GF-D8 (cell line): ENCODE measurements at regions not wholly inside any gene's neighbourhood (a gene's known extent, or its start where the extent isn't known, plus 50 kb on each side); places are given as distances from the start of the nearest gene placed in this dataset.
"Not testable (repeated sequence)": the region's sequence is repeated elsewhere in the genome, so short reads cannot be mapped to it uniquely, and the experiment has no call there.

Source experiments
- DNase-seq: peaks from one replicate; lab custom pipeline; 2025; lab: John Stamatoyannopoulos, UW

DNA sequence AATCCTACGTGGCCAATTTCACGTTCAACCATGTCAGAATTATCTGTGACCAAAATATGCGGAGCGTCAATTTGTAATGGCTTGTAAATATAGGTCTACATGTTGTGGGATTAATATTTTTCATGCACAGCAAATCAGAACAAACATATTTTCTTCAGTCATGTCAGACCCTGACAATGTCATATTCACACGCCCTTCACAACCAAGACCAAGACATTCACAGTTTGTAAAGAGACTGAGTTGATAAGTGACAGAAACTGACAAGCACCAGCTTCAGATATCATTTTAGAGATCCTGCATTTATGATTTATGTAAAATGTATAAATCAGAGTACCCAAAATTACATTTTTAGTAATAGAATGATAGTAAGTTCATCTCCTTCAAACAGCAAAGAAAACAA, 57.3 kb upstream of the NOVA1 start:
- DNase-seq, result no peak

DNA sequence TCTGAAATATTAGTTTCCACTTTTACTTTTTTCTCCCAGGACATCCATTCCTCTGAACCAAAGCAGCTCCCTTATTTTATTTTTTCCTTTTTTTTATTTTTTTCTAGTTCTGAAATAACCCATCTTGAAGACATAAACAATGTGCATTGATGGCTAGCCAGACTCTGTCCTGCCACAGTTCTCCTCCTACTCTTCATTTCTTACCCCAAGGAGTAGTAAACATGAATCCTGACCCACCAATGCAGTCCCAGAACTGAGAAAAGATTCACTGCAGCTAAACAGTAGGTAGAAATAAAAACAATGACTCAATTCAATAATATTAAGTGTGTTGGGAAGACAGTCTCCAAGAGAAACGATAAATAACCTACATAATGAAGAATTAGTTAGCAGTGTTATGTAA, 65.7 kb upstream of the NOVA1 start:
- DNase-seq, result no peak

DNA sequence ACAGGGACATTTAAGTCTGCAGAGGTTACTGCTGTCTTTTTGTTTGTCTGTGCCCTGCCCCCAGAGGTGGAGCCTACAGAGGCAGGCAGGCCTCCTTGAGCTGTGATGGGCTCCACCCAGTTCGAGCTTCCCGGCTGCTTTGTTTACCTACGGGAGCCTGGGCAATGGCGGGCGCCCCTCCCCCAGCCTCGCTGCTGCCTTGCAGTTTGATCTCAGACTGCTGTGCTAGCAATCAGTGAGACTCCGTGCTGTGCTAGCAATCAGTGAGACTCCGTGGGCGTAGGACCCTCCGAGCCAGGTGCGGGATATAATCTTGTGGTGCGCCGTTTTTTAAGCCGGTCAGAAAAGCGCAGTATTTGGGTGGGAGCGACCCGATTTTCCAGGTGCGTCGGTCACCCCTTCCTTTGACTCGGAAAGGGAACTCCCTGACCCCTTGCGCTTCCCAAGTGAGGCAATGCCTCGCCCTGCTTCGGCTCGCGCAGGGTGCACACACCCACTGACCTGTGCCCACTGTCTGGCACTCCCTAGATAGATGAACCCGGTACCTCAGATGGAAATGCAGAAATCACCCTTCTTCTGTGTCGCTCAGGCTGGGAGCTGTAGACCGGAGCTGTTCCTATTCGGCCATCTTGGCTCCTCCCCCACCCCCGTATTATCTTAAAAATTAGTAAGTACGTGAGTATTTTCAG, 81.0 kb upstream of the NOVA1 start:
- DNase-seq, result not testable (repeated sequence)

DNA sequence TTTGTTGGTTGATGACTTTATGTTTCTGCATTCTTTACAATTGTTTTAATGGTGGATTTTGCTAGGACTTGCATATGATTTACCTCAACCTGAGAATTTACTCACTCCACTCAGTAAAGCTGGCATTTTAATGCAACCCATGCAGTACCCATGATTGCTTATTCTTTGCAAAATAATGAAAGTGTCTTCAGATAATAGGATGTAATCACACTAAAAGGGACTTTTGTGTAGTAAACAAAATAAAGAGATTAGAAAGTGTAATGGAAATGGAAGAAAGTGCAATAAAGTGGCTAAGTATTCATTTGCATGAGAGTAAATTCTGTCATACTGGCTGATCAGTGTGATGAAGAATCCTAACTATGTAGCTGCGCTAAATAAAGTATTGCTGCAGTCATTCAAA, 87.6 kb upstream of the NOVA1 start:
- DNase-seq, result no peak

DNA sequence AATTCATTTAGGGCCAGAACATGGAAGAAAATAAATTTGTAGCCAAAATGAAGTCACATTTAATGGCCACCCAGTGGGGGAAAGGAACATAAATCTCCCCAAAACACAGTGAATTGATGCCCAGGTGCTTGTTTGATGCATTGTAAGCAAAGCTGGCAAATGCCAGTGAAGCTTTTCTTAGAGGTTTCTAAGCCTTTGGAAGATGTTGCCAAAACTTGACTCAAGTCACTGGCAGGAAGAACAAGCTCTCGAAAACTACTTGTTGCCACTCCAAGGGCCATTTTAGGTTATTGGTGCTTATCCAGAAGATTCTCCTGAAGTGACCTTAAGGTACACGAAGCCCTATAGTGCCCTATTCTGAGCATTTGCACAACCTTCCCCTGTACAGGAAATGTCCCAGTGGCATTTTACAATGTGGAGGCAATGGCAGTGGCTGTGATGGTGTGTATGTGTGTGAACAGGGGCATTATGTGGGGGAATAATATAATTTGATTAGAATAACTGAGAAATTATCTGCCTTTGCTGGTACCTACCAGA, 89.5 kb upstream of the NOVA1 start:
- DNase-seq, result no peak

DNA sequence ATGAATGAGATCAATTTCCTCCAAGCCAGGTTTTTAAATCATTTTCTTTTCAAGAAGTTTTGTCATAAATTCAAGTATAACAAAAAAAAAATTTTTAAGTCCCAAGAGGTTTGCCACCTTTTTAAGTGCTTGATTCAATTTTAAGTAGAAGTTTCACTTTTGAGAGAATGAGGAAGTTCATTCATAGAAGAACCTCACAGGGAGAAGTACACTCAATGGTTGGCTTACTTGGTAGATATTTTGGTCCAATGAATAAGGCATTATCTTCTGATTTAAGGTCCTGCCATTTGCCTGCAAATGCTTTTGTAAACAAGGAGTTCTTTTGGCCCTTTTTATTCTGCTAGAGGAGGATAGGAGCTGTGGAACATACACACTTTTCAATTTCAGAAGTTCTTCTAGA, 96.7 kb upstream of the NOVA1 start:
- no peak for DNase-seq

DNA sequence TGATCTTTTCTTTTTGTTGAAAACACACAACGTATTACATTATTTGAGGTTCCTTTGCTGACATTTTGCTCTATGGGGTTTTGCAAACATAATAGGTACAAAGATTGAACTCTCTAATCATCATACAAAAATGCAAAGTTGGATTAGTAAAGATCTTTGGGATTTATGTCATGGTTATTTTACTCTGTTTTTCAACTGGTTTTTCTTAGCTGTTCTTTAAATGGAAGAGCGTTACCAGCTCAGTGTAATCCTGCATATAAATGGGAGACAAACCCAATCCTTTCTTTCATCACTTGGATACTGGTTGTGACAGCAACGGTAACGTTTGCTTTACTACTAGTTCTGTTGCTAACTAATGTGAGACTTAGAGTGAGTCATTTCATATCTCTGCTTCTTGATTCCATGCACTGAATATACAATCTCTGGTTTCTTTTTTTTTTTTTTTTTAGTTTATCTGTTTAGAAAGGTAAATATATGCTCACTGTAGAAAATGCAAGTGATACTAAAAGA, 104.9 kb upstream of the NOVA1 start:
- no peak for DNase-seq

DNA sequence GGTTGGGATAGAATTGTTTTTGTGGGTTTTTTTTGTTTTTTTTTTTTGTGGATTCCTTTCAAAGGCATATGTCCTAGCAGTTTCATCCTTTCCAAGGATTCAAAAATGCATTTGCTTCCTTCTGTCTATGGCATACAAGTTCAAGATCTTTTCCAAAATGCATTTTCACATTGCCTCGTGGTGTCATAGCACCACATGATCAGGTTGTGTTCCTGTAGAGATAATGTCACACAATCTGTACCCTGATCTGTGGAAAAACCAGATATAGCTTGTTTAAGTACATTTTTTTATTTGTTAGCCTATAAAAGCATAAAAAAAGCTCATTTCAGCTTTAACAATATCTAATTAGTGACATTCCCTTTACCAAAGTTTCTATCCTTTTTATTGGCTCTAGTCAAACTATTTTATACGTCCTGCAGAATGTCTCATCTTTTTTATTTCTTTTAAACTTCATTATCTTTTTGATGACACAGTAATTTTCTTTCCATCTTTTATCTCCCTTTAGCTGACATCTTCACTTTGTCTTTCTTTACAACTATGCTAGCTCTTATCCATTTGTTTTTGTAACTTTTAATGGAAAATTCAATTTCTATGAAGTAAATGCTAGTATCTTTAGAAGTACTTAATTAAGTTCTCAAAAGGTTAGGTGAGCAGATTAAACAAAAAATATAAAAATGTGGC, 106.0 kb upstream of the NOVA1 start:
- no peak for DNase-seq

DNA sequence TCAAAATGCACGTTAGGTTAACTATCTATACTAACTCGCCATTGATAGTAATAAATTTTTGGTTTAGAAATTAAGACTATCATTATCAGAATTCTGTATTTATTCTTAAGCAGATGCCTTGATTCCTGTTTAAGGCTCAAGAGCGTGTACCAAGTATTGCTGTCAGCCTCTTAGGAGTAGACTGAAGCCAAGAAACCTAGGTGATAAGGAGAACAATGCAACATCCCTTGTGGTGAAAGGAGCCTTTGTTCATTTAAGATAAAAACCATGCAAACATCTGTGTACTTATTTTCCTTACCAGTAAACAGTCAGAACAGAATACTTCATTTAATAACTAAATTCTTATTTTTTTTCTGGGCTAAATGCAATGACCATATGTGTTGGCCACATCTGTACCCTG, 109.4 kb upstream of the NOVA1 start:
- DNase-seq, result no peak

DNA sequence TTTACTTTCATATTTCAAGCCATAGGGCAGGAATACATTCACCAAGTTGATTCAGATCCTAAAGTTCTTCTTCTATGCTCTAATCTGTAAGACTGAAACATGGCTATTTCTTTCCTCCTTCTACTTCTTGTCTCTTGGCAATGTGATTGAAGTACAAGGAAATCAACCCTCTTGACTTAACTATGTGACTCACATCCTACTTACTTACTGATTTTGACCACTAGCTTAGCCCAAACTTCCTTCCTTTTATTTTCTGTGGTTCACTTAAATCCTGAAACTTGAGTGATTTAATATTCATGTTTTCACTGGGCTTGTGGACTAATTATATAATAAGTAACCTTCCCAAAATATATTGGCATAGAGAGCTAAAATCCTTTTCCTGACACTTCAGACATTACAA, 111.2 kb upstream of the NOVA1 start:
- no peak for DNase-seq

DNA sequence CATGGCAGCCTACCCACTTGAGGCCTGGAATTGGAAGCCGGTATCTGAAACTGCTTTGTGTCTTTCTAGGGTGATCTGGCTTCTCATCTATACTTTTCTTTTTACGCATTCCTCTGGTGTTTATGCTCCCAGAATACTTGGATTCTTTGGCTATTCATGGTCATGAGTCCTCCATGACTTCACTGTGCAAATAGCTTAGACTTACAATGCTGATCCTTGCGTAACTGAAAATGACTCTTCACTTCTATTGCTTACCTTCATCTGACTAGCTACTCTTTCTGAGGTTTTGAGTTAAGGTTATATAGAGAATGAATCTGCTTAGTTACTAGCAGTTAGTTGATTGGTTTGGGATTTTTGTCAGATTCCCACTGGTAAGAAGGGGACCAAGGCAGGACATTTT, 121.7 kb upstream of the NOVA1 start:
- DNase-seq, result no peak

DNA sequence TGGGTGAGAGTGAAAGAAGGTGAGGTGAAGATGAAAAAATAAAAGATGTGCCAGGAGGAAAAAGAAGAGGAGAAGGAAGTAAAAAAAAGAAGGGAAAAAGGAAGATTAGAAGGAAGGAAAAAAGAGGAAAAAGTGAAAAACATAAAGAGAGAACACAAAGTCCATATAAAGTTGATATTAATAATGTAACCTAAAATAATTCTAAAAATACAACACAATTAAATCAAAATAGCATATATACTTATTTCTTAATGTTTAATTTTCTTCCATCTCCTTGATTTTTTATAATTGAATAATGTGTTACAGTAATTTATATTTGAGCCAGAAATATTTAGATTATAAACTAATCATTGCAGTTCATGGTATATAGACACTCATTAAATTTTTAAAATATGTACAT, 124.4 kb upstream of the NOVA1 start:
- no peak for DNase-seq

DNA sequence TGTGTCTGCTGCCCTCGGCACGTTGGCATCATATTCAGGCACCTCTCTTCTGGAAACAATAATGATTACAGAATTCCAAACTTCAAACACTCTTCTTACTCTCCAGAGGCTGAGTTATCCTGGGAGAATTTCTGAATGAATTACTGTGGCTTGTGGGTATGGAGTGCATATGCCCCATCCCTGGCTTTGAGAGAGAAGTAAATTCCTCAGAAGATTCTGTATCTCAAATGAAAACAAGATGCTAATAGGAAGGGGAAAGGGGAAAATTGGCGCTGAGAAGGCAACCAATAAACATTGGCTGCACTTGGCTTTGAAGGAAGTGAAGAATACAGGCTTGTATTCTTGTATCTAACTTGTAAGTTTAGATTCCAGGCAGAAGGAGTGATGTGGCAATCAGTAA, 132.0 kb upstream of the NOVA1 start:
- no peak for DNase-seq

DNA sequence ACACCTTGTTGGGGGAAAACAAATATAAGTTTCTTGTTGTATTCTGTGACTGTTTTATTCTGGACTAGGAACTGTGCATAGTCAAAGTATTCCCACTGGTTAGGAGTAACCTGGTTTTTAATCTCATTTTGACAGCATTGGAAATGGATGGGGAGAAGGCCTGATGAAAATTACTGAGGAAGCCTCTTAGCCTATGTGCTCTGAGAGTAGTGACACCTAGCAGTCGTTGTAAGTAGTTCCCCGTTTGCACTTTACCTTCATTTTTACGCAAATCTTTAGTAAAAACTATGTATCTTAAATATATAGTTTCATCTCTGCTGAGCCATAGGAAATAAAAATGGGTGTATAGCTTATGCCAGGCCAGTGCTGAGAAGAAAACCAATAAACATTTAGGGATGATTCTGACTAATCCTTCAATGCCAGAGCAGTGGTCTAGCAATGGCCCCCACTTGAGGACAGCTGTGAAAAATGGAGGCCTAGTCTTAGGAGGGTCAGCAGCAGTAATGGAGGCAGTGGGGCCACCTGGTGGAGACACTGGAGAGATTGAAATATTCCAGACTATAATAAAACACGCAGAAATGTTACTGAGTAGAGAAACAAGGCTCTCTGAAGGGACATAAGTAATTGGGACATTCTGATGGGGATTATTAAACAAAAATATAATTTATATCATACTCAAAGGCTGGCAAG, 133.2 kb upstream of the NOVA1 start:
- DNase-seq, result no peak

DNA sequence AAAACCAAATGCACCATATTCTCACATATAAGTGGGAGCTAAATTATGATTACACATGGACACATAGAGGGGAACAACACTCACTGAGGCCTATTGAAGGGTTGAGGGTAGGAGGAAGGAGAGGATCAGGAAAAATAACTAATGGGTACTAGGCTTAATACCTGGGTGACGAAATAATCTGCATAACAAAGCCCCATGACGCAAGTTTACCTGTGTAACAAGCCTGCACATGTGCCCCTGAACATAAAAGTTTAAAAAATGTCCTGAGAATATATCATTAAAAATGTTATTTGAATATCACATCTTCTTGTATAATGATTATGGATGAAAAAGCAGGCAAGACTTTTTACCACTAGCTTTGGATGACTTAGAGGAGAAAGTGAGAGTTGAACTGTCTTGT, 138.0 kb upstream of the NOVA1 start:
- no peak for DNase-seq

DNA sequence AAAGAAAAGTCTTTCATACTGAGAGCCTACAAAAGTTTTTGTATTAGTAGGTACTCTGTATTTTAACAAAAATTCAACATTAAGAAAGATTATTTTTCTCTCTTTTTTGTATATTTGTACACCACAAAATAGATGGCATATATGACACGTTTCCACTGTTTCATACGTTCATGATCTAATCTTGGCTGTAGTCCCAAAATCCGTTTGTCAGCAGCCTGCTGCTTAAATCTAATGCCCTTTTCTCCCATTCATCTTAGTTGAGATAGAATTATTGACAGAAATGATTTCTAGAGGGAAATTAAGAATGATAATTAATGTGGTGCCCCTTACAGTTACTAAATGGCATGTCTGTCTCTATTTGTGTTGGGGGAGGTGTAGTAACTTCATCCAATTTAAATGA, 140.7 kb upstream of the NOVA1 start:
- no peak for DNase-seq

DNA sequence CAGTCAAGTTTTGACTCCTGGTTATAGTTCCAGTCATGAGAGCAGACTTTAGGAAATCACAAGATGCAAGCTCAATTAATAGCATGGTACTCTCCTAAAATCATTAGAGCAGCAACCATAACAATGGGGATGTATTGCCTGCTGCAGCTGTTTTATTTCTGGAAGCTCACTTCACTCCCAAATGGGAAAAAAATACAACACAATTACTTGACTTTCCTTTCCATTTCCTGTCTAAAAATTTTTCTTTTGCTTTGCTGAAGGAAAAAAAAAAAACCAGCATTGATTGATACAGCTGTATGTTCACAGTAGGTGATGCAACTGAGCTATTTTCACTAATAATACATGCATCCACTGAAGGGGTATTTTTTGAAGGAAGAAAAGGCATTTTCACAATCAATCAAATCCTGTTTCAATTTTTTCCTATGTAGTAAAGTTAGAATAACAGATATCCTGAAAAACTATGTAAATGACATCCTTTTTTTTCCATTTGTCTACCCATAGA, 143.9 kb upstream of the NOVA1 start:
- DNase-seq, result no peak

DNA sequence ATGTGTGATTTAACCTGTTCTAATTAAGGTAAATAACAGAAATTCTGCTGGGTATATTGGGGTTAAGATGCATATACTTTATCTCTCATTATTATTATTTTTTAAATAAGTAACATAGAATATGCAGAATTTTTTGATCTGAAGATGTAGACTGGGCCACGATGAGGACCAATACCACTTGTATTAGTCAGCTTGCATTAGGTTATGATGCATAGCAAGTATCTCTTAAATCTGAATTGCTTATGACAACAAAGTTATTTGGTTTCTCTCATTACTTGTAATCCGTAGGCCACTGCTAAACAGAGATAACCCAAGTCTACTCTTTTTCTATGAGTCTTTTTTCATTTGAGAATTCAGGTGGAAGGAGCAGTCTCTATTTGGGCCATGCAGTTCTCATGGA, 145.5 kb upstream of the NOVA1 start:
- DNase-seq, result no peak

DNA sequence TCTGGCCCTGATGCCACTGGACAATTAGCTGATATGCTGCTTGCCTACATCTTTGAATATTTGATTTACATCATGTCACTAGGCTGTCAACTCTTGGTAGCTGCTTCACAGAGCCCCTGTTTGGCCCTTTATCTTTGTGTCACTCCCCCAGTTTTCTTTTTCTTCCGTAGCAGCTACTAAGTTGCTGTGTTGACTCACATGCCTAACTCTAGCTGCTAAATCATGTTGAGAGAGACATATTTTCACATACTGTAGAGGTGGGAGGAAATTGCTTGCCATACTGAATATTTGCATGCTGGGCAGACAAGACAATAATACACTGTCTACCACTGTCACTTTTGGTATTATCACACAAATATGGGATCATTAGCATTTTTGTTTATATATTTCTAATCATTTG, 147.1 kb upstream of the NOVA1 start:
- no peak for DNase-seq

DNA sequence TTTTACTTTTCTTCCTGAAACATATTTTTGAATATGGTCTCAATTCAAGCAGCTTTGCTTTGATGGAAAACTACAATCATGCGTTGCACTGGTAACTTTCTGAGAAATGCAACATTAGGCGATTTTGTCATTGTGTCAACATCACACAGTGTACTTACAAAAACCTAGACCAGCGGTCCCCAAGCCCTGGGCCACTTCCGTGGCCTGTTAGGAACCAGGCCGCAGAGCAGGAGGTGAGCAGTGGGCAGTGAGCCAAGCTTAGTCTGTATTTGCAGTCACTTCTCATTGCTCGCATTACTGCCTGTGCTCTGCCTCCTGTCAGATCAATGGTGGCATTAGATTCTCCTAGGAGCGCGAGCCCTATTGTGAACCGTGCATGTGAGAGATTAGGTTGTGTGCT, 163.7 kb upstream of the NOVA1 start:
- DNase-seq, result no peak

DNA sequence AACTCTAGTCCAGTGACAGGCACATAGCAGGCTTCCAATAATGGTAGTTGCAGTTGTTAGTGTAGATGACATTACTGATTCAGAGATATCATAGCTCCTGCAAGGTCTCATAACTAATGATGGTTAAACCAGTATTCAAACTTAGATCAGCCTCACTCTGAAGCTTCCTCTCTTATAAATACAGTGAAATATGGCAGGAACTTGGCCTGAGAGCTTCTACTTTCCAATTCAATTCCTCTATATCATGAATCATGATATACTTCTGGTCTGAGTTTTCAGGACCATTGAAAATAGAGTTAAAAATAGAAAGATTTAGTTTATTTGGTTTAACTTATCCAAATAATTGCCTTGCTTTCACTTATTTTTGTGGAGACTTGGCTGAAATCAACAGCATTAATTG, 167.5 kb upstream of the NOVA1 start:
- DNase-seq, result no peak

DNA sequence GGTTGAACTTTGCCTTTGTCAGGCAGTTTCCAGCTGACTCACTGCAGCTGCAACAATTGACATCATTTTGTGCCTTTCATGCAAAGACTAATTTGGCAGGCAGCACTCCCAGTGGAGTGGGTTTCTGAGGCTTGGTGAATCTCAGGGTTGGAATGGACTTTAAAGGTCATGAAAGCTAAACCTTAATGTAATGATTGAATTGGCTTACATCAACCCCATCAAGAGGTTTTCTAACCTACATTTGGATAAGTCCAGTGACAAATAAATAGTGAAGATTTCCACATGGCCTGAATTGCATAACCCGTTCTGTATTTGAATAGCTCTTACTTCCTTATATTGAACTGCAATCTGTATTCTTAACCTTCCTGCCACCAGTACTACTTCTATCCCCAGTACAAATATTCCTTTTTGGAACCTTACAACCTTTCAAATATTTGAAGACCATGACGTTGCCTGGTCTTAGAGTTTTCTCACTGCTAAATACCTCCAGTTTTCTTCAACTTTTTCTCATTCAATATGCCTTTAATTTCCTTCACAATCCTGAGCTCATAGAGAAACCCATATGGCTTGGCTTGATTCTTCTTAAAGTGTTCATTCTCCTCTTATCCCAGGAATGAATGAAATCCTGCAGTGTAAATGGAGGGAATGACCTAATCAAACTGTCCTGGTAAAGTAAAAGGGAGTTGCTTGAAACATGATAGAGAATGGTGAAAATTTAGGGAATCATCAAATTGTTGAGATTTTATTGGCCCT, 168.1 kb upstream of the NOVA1 start:
- no peak for DNase-seq
